ENCODE measurements at regions not wholly inside any gene's neighbourhood (a gene's known extent, or its start where the extent isn't known, plus 50 kb on each side); places are given as distances from the start of the nearest gene placed in this dataset.
A peak's percentile ranks its signal among the peaks of the same experiment; 100 is the strongest.

DNA sequence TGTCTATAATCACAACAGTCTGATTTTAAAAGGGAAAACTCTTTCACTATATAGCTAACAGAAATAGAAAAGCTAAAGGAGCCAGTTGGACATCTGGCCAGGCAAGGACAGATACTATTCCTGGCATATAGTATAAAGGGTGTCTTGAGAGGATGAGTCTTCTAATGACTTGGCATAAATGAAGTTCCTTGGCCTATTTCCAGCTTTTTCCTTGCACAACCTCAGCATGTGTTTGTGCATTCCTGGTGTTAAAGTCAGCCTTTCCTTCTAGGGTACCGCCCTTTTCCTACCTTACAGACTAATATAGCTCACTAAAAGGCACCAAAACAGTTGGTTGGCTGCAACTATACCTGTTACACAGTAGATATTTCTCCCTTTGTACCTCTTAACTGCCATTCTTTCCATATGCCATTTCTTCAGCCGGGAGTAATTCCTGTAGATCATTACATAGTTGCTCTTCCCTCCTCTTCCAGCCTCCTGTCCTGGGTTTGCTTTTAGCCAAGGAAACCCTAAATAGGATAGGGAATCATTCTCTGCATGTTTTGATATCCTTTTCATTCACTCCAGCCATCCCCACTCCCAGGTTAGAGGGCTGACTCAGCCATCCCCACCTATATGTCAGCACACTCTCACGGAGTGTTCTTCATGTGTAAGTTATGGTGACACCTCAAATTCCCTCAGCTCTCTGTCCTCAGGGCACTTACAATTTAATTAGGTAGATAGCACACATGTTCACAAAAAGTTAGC lies 102.1 kb upstream of the MDFIC start:
- TF ChIP-seq NFIC (IDR thresholded peaks at IDR 0.05) (peak; percentile 46; the same call in 1 of the 2 replicates), CEBPB (IDR thresholded peaks at IDR 0.05) (peak; percentile 69), EP300 (IDR thresholded peaks at IDR 0.05; ENCODE audit: borderline replicate concordance) (no peak)

DNA sequence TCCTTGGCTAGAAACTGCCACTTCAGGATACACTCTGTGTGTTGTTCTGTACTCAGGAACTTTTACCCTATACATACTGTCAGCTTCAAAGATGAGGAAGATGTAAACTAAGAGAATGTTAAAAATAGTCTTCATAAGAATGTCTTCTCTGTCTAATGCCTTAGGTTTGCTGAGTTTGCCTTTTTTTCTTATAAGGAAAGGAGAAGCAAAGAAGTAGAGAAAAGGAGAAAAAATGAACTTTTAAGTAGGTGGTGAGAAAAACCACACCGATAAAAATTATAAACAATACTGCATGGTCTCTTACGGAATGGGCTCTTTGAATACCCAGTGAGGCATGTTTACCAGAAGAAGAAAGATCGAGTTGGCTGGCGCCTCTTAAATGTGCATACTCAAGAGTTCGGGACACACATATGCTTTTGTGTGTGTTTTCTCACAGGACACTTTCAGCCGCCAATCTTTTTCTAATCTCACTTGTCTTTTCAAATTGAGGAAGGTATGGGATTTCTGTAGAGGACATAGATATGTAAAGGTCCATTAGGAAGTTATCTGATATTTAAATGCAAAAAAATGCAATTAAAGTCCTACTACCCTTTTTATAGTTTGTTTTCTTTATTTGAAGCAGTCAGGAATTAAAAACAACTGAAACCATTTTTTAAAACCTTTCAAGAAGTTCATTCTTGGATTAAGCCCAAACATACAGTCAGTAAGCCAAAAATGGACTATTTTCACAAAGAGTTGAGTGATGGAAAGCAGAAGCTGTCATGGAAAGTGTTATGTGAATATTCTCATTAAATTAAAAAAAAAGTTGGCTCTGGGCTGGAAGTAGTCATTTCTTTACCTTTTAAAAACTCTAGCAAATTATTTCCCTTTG lies 100.6 kb upstream of the MDFIC start:
- TF ChIP-seq RAD21 (IDR thresholded peaks at IDR 0.05; ENCODE audit: low read depth) (no peak), ZBTB7A (IDR thresholded peaks at IDR 0.05; ENCODE audit: low read depth) (no peak), EP300 (IDR thresholded peaks at IDR 0.05; ENCODE audit: borderline replicate concordance) (no peak), FOXM1 (IDR thresholded peaks at IDR 0.05; ENCODE audit: borderline replicate concordance, low read depth) (no peak), TEAD4 (IDR thresholded peaks at IDR 0.05) (no peak), EGR1 (IDR thresholded peaks at IDR 0.05) (no peak)
- TF ChIP-seq, protein P1, sequence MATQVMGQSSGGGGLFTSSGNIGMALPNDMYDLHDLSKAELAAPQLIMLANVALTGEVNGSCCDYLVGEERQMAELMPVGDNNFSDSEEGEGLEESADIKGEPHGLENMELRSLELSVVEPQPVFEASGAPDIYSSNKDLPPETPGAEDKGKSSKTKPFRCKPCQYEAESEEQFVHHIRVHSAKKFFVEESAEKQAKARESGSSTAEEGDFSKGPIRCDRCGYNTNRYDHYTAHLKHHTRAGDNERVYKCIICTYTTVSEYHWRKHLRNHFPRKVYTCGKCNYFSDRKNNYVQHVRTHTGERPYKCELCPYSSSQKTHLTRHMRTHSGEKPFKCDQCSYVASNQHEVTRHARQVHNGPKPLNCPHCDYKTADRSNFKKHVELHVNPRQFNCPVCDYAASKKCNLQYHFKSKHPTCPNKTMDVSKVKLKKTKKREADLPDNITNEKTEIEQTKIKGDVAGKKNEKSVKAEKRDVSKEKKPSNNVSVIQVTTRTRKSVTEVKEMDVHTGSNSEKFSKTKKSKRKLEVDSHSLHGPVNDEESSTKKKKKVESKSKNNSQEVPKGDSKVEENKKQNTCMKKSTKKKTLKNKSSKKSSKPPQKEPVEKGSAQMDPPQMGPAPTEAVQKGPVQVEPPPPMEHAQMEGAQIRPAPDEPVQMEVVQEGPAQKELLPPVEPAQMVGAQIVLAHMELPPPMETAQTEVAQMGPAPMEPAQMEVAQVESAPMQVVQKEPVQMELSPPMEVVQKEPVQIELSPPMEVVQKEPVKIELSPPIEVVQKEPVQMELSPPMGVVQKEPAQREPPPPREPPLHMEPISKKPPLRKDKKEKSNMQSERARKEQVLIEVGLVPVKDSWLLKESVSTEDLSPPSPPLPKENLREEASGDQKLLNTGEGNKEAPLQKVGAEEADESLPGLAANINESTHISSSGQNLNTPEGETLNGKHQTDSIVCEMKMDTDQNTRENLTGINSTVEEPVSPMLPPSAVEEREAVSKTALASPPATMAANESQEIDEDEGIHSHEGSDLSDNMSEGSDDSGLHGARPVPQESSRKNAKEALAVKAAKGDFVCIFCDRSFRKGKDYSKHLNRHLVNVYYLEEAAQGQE (IDR thresholded peaks at IDR 0.05; ENCODE audit: low read depth), result no peak

DNA sequence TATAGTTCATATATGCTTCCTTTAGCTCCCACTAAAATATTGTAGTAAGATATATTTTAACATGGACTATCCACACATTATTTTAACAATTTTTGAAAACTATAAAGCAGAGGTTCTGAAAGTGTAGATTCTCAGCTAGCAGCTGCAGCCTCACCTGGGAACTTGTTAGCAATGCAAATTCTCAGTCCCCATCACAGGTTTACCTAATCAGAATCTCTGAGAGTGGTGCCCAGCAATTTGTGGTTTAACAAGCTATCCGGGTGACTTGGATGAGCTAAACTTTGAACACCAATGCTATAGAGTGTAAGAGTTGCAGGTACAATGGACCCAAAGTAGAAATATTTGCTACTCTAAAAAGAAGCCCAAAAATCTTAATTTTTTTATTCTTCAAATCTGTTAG lies 99.8 kb upstream of the MDFIC start:
- TF ChIP-seq CEBPB (IDR thresholded peaks at IDR 0.05), result no peak
- TF ChIP-seq TCF12 (IDR thresholded peaks at IDR 0.05; ENCODE audit: low read depth), result no peak
- TF ChIP-seq RAD21 (IDR thresholded peaks at IDR 0.05; ENCODE audit: low read depth), result no peak
- TF ChIP-seq CREB1 (IDR thresholded peaks at IDR 0.05; ENCODE audit: low read depth), result no peak
- no peak for TF ChIP-seq YY1 (IDR thresholded peaks at IDR 0.05; ENCODE audit: low read depth)
- TF ChIP-seq, protein P1 (IDR thresholded peaks at IDR 0.05; ENCODE audit: low read depth), result no peak
- no peak for TF ChIP-seq ZBTB7A (IDR thresholded peaks at IDR 0.05; ENCODE audit: low read depth)
- TF ChIP-seq EP300 (IDR thresholded peaks at IDR 0.05; ENCODE audit: borderline replicate concordance), result no peak
- TF ChIP-seq, protein P2, sequence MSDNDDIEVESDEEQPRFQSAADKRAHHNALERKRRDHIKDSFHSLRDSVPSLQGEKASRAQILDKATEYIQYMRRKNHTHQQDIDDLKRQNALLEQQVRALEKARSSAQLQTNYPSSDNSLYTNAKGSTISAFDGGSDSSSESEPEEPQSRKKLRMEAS (IDR thresholded peaks at IDR 0.05), result no peak
- TF ChIP-seq EGR1 (IDR thresholded peaks at IDR 0.05), result no peak
- no peak for TF ChIP-seq TAF1 (IDR thresholded peaks at IDR 0.05; ENCODE audit: low read depth)
- TF ChIP-seq, protein P3, sequence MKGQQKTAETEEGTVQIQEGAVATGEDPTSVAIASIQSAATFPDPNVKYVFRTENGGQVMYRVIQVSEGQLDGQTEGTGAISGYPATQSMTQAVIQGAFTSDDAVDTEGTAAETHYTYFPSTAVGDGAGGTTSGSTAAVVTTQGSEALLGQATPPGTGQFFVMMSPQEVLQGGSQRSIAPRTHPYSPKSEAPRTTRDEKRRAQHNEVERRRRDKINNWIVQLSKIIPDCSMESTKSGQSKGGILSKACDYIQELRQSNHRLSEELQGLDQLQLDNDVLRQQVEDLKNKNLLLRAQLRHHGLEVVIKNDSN (IDR thresholded peaks at IDR 0.05), result no peak
- no peak for TF ChIP-seq FOXM1 (IDR thresholded peaks at IDR 0.05; ENCODE audit: borderline replicate concordance, low read depth)
- no peak for TF ChIP-seq NFIC (IDR thresholded peaks at IDR 0.05)
- no peak for TF ChIP-seq TEAD4 (IDR thresholded peaks at IDR 0.05)

DNA sequence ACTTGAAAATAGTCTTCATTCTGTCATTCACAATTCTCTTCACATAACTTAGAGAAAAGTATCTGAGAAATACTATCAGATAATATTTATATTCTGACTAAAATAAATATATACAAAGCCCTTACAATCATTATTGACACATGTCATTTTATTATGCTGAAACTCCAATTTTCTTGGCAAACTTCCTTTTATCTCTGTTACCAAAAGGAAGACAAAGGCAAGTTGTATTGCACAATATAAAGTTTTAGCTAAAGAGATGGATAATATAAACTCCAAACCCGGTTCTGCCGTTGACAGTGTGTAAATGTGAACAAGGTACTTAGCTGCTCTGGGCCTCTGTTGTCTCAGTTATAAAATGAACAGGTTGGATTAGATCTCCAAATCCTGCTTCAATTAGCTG lies 99.0 kb upstream of the MDFIC start:
- TF ChIP-seq FOXM1 (IDR thresholded peaks at IDR 0.05; ENCODE audit: borderline replicate concordance, low read depth), result no peak

DNA sequence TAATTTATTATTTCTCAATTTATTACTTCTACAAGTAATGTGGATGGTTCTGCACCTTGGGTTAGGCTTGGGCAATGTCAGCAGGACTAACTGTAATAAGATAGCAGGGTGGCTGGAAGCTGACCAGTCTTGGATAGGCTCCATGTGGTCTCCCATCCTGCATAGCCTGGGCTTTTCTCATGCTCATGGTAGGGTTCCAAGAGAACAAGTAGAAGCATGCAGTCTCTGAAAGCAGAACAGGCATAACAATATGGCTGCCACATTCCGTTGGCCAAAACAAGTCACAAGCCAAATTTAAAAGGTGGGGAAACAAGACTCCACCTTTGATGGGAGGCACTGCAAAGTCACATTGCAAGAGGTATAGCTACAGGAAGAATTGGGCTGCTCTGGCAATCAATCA lies 98.6 kb upstream of the MDFIC start:
- TF ChIP-seq CEBPB (IDR thresholded peaks at IDR 0.05) (no peak), CREB1 (IDR thresholded peaks at IDR 0.05; ENCODE audit: low read depth) (no peak), YY1 (IDR thresholded peaks at IDR 0.05; ENCODE audit: low read depth) (no peak), TAF1 (IDR thresholded peaks at IDR 0.05; ENCODE audit: low read depth) (no peak), NFIC (IDR thresholded peaks at IDR 0.05) (no peak)
- TF ChIP-seq, protein P2 (IDR thresholded peaks at IDR 0.05), result no peak
- TF ChIP-seq, protein P1 (IDR thresholded peaks at IDR 0.05; ENCODE audit: low read depth), result no peak
